SHP77 treated with DMSO at 0.1 percent for 48 hours (cell line): ENCODE measurements at regions not wholly inside any gene's neighbourhood (a gene's known extent, or its start where the extent isn't known, plus 50 kb on each side); places are given as distances from the start of the nearest gene placed in this dataset.
"Not testable (repeated sequence)": the region's sequence is repeated elsewhere in the genome, so short reads cannot be mapped to it uniquely, and the experiment has no call there.

ENCODE experiments used
- DNase-seq: peaks from one replicate; lab custom pipeline; 2025; lab: John Stamatoyannopoulos, UW

GRCh38 chr2:90224767-90225166 lies 1533.3 kb downstream of the RPIA start:
- not testable (repeated sequence) for DNase-seq

GRCh38 chr2:90226465-90227072 lies 1535.1 kb downstream of the RPIA start:
- not testable (repeated sequence) for DNase-seq

GRCh38 chr2:90231199-90231598 lies 1539.7 kb downstream of the RPIA start:
- DNase-seq, result not testable (repeated sequence)

GRCh38 chr2:90235452-90235851 lies 1544.0 kb downstream of the RPIA start:
- DNase-seq, result not testable (repeated sequence)

- not testable (repeated sequence) for DNase-seq
These were observed 1546.5 kb downstream of the RPIA start for GRCh38 chr2:90237923-90238361.

GRCh38 chr2:90238505-90239230 lies 1547.2 kb downstream of the RPIA start:
- not testable (repeated sequence) for DNase-seq

- DNase-seq, result not testable (repeated sequence)
These were observed 1548.3 kb downstream of the RPIA start for GRCh38 chr2:90239769-90240168.

- not testable (repeated sequence) for DNase-seq
These were observed 1553.7 kb downstream of the RPIA start for GRCh38 chr2:90244902-90245765.

- DNase-seq, result not testable (repeated sequence)
These were observed 1556.9 kb downstream of the RPIA start for GRCh38 chr2:90248400-90248799.

GRCh38 chr2:90250350-90250749 lies 1558.9 kb downstream of the RPIA start:
- DNase-seq, result not testable (repeated sequence)

GRCh38 chr2:90251576-90251975 lies 1560.1 kb downstream of the RPIA start:
- not testable (repeated sequence) for DNase-seq

- DNase-seq, result not testable (repeated sequence)
These were observed 1561.8 kb downstream of the RPIA start for GRCh38 chr2:90253306-90253705.

GRCh38 chr2:90266888-90267287 lies 1575.4 kb downstream of the RPIA start:
- DNase-seq, result not testable (repeated sequence)

GRCh38 chr2:90287751-90288150 lies 1596.3 kb downstream of the RPIA start:
- not testable (repeated sequence) for DNase-seq

GRCh38 chr2:90288396-90288795 lies 1596.9 kb downstream of the RPIA start:
- not testable (repeated sequence) for DNase-seq

GRCh38 chr2:90289291-90289980 lies 1598.0 kb downstream of the RPIA start:
- not testable (repeated sequence) for DNase-seq

GRCh38 chr2:90290701-90291100 lies 1599.2 kb downstream of the RPIA start:
- not testable (repeated sequence) for DNase-seq

- not testable (repeated sequence) for DNase-seq
These were observed 1599.9 kb downstream of the RPIA start for GRCh38 chr2:90291168-90291883.

- DNase-seq, result not testable (repeated sequence)
These were observed 1600.5 kb downstream of the RPIA start for GRCh38 chr2:90291934-90292333.

GRCh38 chr2:90292451-90292850 lies 1601.0 kb downstream of the RPIA start:
- not testable (repeated sequence) for DNase-seq

- DNase-seq, result not testable (repeated sequence)
These were observed 1601.8 kb downstream of the RPIA start for GRCh38 chr2:90293224-90293623.
